ENCODE measurements at regions not wholly inside any gene's neighbourhood (a gene's known extent, or its start where the extent isn't known, plus 50 kb on each side); places are given as distances from the start of the nearest gene placed in this dataset.
"Not testable (repeated sequence)": the region's sequence is repeated elsewhere in the genome, so short reads cannot be mapped to it uniquely, and the experiment has no call there.

GRCh38 chr17:34472363-34472762 lies 107.0 kb upstream of the TMEM132E start:
- DNase-seq = no peak

DNA sequence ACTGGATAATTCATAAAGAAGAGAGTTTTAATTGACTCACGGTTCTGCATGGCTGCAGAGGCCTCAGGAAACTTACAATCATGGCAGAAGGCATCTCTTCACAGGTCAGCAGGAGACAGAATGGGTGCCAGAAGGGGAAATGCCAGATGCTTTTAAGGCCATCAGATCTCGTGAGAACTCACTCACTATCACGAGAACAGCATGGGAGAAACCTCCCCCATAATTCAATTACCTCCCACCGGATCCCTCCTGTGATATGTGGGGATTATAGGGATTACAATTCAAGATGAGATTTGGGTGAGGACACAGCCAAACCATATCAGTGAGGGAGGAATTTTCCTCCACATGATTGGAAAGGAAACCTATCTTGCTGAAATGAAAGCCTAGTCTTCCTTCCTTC lies 108.1 kb upstream of the TMEM132E start:
- DNase-seq = not testable (repeated sequence)

DNA sequence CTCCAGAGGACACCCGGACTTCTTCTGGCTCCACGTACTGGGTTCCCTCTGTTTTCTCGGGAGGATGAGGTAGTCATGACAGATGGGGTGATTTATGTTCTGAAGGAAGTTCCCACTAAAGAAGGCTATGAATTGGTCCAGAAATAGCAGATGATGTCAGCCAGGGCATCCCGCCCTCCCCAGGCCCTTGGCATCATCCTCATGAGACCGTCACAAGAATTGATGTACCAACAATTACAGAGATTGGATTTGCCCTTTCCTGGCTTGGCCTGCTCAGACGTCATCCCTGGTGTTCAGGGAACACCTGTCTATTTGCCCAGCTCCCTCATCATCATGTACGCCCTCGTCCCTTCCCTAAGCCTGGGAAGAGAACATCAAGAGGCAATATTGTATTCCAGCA lies 102.8 kb upstream of the CCL1 start:
- DNase-seq = no peak

GRCh38 chr17:34464812-34465211 lies 101.8 kb upstream of the CCL1 start:
- no peak for DNase-seq

- DNase-seq = no peak
Measured at GRCh38 chr17:34458266-34458665, 95.2 kb upstream of the CCL1 start.

DNA sequence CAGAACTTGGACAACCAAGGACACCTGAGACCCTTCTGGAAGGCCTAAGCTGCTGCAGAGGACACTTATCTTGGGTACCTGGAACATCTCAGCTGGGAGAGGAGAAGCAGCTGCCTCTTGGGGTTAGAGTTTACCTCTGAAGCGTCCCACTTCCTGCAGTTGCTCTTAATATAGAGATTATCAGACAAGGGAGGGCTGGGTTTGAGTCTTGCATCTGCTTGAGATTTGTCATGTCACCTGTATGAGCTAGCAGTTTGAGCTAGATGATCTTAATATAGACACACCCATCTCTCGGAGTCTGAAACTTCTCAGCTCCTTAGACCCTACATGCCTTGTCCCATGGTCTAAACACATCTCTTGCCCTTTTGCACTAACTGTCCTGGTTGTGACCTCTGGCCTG lies 93.1 kb upstream of the CCL1 start:
- no peak for DNase-seq

DNA sequence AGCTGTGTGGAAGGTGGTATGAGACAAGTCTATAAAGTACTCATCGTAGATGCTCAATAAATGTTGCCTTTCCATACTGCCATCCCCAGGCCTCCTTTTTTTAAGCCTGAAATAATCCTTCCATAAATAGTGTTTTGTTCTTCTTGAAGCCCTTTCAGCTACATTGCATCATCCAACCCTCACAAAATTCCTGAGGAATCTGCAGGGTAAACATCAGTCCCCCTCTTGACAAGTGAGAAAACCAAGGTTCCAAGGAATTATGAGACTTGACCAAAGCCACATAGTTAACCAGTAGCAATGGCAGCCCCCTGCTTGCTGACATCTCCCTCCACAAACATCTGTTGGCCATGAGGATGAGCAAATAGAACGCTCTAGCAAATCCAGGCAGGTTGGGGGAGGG lies 89.7 kb upstream of the CCL1 start:
- no peak for DNase-seq

GRCh38 chr17:34451313-34451712 lies 88.3 kb upstream of the CCL1 start:
- DNase-seq = no peak

DNA sequence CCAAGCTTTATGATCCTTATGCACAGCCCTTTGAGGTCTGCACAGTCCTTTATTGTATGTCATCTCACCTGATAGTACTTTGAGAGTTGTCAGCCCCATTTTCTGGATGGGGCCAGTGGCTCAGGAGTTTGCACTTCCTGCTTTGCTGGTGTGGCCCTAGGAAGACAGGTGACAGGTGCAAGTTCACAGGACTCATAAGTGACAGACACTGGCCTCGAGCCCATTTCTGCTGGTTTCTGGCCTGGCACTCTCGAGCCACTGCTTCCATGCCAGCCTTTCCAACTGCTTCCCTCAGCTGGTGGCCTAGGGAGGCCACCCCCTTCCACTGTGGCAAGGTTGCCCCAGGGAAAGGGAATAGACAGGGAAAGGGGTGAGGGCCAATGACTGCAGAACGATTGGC lies 84.4 kb upstream of the CCL1 start:
- no peak for DNase-seq

DNA sequence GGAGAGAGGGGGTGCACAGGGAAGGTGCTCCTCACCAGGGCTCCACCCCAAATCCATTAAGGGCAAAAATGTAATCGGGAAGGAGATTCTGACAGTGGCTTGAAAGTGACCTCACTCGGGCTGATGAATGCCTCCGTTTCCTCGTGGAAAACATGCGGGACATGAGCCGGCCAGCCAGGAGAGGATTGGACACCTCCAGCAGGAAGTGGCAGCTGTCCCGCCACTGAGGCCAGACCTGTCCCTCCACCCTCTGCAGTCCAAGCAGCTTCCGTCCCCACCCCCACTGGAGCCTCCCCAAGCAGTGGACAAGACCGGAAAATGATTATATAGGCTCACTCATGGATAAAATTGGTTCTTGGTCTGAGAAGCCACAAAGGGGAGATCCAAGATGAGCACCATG lies 82.1 kb upstream of the CCL1 start:
- no peak for DNase-seq

- DNase-seq = no peak
Measured at GRCh38 chr17:34443619-34444469, 80.8 kb upstream of the CCL1 start.

GRCh38 chr17:34442387-34443111 lies 79.5 kb upstream of the CCL1 start:
- DNase-seq = no peak

- no peak for DNase-seq
Measured at GRCh38 chr17:34437188-34437587, 74.2 kb upstream of the CCL1 start.

GRCh38 chr17:34436607-34437006 lies 73.6 kb upstream of the CCL1 start:
- no peak for DNase-seq

- DNase-seq = no peak
Measured at GRCh38 chr17:34435182-34435928, 72.3 kb upstream of the CCL1 start.

DNA sequence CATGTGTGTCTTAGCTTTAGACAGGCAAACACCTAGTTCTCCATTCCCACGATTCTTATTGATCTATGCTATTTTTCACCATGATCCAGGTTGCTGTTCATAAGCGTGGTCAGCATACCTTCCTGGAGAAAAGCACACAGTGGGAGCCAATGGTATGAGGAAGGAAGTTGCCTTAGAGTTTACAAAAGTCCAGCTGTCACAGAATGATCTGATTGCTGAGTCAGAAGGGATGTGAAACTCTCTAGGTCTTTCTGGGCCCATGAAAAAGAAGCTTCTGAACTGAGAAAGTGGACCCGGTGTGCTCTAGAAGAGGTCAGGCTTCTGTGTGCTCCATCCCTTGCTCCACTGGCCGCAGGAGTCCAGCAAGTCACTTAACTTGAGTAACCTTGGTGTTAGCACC lies 71.0 kb upstream of the CCL1 start:
- no peak for DNase-seq

DNA sequence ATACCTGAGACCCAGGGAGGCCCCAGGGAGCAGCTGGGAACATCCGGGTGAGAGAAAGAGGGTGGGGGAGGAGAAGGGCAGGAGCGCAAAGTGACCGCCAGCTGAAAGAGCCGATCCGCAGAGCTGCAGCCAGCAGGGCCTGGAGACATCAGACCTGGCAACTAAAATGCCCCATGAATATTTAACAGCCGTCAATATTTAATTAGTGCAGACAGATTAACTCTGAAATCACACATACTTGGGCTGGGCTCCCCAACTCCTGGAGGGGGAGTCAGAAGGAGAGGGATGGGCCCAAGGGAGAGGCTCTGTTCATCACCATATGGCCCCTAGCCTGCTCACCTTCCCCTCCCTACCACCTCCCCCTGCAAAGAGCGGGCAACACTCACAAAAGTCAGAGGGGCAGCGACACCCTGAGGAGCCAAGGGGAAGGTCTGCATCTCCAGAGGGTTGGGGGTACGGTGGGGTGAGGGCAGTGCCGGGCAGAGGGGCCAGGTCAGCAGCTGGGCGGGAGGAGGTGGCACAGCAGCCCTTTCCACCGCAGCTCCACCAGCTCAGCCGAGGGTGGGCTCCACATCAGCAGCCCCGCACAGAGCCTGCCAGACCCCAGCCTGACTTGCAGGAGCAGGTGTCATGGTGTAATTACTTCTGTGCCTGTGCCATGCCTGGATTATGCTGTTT lies 61.9 kb upstream of the CCL1 start:
- DNase-seq = no peak

DNA sequence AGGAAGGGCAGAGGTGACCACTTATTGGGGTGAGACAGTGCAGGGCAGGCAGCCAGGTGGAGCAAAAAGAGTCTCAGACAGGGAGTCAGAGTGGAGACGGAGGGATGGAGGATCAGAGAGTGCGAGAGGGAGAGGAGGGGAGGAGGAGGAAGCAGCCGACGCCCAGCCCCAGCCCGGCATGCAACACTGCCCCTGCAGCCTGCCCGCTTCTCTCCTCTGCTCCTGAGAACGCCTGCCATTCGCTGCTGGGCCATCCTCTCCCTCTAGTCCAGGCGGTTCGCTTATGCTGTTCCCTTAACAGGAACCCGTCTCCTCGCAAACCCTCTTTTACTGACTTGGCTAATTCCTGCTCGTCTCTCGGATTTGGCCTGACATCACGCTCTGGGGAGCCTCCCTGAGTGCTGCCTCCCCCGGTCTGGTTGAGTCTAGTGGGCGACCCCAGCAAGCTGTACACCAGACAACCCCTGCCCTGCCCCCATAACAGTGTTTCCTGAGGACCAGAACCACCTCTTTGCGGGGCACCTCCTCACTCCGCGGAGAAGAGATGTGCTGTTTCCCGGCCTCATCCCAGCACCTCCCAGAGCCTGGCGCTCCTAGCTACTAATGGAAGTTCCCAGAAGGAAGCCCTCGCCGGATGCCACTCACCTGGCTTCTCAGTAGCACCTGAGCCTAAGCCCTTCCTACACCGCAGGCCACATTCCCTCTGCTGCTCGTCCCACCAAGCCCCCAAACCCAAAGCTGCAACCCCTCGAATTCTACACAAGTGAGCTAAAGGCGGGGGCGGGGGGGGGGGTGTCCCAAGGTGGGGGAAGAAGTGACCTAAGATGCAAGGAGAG lies 61.2 kb upstream of the CCL1 start:
- no peak for DNase-seq

- DNase-seq = not testable (repeated sequence)
Measured at GRCh38 chr17:34423315-34423714, 60.3 kb upstream of the CCL1 start.

- no peak for DNase-seq
Measured at GRCh38 chr17:34420900-34421299, 57.9 kb upstream of the CCL1 start.

DNA sequence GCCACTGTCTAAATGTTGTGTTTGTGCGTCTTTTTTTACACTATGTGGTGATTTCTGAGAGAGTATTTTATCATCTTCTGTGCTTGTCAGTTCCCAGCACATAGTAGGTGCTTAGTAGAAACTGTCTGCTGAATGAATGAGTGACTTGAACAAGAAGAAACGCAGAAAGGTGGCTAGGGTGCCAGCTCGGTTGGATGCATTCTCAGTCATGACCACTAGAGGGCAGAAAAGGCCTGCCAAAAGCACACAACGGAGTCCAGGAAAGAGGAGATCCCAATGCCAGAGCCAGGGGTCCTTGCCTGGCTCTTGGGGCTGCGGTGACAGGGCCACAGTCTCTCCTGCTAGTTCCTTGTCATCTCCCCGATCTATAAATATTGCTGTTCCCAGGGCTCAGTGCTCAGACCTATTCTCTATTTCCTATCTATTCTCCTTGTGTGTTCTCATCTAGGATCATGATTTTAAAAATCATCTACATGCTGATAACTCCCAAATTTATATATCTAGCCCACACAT lies 57.3 kb upstream of the CCL1 start:
- peak; percentile 9 to 50 for DNase-seq

- no peak for DNase-seq
Measured at GRCh38 chr17:34416116-34416515, 53.1 kb upstream of the CCL1 start.

Data from hippocampal formation (tissue), 2 donors.